ENCODE measurements at regions not wholly inside any gene's neighbourhood (a gene's known extent, or its start where the extent isn't known, plus 50 kb on each side); places are given as distances from the start of the nearest gene placed in this dataset.

DNA sequence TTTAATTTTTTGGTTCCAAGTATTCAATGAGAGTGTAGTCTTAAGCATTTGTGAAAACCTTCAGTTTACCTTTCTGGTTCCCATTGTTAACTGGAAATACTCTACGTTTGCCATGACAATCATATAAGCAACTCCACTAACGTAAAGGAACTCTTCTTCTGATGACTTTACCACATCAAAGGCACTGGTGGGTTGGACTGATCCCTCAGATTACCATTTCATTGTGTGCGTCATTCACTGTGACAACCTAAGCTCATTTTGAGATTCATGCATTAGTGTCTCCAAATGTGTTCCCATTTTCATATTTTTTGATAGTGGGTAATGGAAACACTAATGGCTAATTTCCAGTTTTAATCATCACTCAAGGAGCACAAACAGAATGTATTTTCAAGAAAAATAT, 119.9 kb upstream of the COL1A2 start:
- peak; percentile 5 for DNase-seq (ENCODE audit: low read depth)

DNA sequence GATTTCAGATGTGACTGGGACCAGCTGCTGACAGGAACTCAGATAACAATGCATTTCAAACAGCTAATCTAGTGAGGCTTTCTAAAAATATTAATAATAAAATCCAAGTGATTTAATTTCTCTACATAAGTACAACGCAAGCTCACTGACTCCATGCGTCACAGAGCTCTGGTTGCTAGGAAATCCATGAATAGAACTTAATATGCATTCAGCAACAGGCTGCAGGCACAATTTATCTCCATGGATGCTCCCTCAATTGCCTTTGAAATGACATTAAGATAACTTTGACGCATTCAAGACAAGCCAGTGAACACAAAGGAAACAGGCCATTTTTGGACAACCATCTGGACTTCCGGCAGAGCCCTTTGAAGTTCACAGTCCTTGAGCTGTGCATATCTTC, 118.7 kb upstream of the COL1A2 start:
- no peak for DNase-seq (ENCODE audit: low read depth)

DNA sequence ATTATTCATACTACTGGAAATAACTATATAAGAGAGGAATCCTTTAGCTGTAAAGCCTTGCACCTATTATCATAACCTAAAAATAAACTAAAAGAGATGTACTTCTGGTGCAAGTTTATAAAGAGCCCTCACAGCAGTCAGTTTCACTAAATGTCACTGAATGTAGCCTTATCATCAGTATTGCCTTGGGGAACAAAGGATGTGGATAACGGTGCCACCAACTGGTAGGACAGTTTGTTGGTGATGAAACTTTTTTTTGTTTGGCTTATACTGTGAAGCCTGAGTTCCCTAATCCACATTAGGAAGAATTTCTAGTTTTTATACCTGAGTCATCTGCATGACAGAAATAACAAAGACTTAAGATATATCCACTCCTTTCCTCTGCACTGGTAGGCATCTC, 117.9 kb upstream of the COL1A2 start:
- DNase-seq (ENCODE audit: low read depth): no peak

DNA sequence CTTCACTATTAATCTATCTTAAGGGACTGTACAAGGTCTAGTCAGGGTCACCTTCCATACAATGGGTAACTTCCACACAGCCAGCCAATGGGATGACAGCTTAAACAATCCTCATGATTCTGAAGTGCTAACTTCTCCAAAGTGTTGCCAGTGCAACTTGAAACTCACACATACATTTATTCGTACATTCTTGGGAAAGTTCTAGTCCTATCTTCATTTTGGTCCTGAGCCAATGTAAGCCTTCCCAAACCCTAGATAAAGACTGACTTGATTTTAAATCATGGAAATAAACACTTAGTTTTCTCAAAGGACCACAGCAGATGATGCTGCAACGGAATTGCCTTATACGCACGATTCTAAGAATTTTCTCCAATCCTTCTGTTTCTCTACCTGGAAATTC, 117.5 kb upstream of the COL1A2 start:
- no peak for DNase-seq (ENCODE audit: low read depth)

DNA sequence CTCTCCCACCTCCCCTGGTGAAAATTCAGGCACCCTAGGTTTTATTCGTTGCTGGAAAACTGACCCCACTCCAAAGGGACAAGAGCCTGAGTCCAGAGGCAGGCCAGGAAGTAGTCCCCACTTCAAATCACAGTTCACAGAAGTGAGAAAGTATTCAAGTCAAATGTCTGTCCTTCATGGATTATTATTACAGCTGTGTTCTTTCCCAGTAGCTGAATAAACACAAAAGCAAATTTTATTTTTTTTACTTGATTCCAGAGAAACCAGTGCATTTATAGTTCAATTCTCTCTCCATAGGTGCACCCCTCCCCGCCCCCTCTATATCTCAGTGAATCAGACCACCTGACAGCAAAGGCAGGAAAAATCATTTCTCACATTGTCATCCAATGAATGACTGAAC, 113.8 kb upstream of the COL1A2 start:
- DNase-seq (ENCODE audit: low read depth): no peak

- no peak for DNase-seq (ENCODE audit: low read depth)
Observed at GRCh38 chr7:94284104-94284503, 110.6 kb upstream of the COL1A2 start.

GRCh38 chr7:94286111-94286510, 108.6 kb upstream of the COL1A2 start:
- DNase-seq (ENCODE audit: low read depth): no peak

- no peak for DNase-seq (ENCODE audit: low read depth)
Observed at GRCh38 chr7:94288096-94288495, 106.6 kb upstream of the COL1A2 start.

GRCh38 chr7:94289071-94289470, 105.6 kb upstream of the COL1A2 start:
- DNase-seq (ENCODE audit: low read depth): no peak

DNA sequence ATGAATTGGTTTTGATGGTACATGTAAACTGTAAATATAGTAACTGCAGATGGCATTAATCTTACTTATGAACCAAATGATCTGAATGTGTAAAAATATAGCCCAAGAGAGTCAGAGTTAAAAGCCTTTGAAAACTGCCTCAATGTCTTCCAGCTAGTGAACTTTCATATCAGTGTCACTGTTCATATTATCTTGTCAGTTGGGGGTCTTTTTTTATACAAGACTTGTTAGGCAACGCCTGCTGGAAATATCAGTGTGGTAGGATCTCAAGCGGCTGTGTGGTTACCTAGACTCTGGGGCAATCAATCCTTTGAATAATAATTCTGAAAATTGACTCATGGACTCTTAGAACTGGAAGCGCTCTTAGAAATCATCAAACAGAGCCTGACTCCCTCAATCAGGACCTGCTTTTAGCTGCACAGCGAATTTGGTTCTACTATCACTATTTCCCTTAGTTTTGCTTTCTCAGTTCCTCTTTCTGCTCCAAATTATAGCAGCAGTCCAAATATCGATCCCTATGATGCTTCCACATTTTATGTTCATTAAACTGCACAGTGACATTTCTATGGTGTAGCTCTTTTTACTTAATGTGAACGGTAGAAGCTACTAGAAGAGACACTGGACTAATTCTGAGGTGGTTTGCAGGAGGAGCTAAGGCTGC, 100.1 kb upstream of the COL1A2 start:
- DNase-seq (ENCODE audit: low read depth): no peak

DNA sequence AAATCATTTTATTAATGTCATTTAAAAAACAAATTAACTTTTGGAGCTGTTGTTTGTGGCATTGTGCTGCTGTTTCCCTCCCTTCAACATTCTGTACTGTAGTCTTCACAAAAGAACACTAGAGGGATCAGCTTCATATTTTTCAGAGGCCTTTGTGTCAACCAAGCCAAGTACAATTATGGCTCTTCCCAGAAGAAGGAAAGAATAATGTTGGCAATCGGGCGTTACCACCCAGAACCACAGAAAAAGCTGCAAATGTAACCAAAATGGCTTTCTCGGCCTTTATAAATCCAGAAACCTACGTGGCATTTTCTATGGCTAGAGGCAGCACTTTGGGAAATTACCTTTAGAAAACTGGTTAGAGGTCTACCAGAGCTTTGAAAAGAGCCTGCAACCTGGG, 98.8 kb upstream of the COL1A2 start:
- DNase-seq (ENCODE audit: low read depth): no peak

DNA sequence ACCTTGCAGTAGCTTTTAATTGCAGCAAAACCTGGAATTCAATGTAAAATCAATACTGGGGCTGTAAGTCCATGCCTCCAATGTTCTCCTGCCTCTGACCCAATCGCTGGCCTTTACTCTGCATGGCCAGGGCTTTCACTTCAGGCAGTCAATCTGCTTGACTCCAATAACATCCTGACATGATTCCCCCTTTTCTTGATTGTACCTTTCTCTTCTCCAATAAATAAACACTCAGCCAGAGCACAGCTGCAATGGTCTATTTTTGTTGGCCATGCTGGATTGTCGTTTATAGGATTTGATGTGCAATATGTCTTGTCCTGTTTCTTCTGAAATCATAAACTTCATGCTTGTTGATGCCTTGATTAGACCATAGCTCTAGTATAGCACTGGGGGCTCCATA, 97.8 kb upstream of the COL1A2 start:
- DNase-seq (ENCODE audit: low read depth): no peak

- no peak for DNase-seq (ENCODE audit: low read depth)
Observed at GRCh38 chr7:94297397-94297838, 97.3 kb upstream of the COL1A2 start.

GRCh38 chr7:94298943-94299342, 95.8 kb upstream of the COL1A2 start:
- DNase-seq (ENCODE audit: low read depth): no peak

DNA sequence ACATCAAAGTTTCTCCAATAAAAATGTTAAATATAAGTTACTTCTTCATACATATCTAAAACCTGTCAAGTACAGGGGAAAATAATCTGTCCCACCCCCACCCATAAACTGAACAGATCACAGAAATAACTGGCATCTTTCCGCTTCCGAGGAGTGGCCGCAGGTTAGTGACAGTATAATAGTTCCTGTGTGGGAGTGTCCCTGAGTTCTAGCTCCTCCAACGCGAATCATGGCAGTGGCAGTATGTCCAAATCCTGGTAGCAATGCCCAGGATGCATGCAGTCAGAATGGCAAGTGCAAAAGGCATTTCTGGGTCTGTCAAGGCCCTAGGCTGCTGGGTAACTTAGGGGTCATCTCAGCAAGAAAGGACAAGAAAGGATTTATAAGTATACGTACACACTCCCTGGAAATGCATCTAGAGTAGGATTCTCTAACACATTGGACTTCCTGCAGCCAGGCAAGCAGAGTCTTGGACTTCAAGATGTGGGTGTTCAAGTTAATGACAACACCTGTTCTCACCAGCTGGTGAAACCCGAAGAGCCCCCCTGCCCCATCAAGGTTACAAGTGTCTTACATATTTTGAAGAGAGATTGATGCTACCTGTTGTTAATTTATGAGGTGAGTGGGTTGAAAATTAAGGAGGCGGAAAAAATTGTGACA, 94.4 kb upstream of the COL1A2 start:
- DNase-seq (ENCODE audit: low read depth): no peak

- no peak for DNase-seq (ENCODE audit: low read depth)
Observed at GRCh38 chr7:94301024-94301586, 93.6 kb upstream of the COL1A2 start.

- DNase-seq (ENCODE audit: low read depth): no peak
Observed at GRCh38 chr7:94303118-94303517, 91.6 kb upstream of the COL1A2 start.

DNA sequence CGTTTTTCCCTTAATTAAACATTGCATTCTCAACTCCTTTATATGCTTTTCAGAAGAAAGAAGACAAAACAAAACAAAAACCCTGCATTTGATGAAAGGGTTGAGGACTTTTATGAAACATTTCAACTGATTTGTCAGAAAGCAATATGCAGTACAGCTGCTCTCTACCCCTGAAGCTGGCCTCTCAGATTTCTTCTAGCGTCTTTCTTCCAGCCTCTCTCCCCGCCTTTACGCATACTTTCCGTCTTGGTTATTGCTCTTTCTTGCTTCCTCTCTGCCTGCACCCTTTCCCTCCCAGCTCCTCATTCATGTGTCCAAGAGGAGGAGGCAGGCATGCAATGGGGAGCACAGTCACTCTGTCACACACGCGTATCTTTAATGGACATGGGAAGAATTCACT, 91.0 kb upstream of the COL1A2 start:
- no peak for DNase-seq (ENCODE audit: low read depth)

DNA sequence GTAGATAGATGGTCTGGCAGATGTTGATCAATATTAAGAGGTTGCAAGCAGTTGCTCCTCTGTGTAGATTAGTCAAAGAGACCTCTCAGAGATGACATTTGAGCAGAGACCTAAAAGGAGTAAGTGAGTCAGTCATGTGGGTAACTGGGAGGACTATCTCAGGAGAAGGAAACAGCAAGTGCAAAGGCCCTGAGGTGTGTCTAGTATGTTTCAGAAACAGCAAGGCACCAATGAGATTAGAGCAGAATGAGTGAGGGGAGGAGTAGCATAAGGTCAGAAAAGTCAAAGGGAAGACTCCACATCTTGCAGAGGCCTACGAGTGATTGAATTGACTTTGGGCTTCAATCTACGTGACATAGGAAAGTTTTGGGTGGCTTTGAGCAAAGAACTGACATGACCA, 89.8 kb upstream of the COL1A2 start:
- DNase-seq (ENCODE audit: low read depth): no peak

DNA sequence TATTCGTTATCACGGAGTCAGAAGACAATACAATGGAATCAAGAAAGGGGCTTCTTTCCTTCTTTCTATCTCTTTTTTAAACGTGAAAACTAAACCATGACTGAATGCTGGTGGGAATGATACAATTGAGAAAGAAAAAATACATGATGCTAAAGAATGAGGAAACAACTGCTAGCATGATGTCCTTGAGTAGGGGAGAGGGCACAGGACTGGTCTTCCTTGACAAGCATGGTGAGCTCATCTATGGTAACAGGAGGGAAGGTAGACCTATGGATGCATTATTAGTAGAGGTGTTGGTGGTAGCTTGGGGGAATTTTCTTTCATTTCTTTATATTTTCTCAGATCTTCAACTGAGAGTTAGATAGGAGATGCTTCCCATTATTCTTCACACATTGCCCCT, 88.9 kb upstream of the COL1A2 start:
- DNase-seq (ENCODE audit: low read depth): no peak

GRCh38 chr7:94307399-94308048, 87.2 kb upstream of the COL1A2 start:
- DNase-seq (ENCODE audit: low read depth): no peak

GRCh38 chr7:94311515-94311914, 83.2 kb upstream of the COL1A2 start:
- no peak for DNase-seq (ENCODE audit: low read depth)

GRCh38 chr7:94313926-94314325, 80.8 kb upstream of the COL1A2 start:
- no peak for DNase-seq (ENCODE audit: low read depth)
